Endothelial cell of umbilical vein (primary cell): ENCODE measurements at regions not wholly inside any gene's neighbourhood (a gene's known extent, or its start where the extent isn't known, plus 50 kb on each side); places are given as distances from the start of the nearest gene placed in this dataset.

Source experiments
- BruUV-seq: library from RNA; stranded (reverse); fragments of 400-500 nt; replicated peaks from 2 replicates; lab custom pipeline; 2021; lab: Mats Ljungman, UMichigan
- CTCF ChIA-PET: fragments of 300-600, 350-600 bp; sonication (Branson Sonifier 250); formaldehyde crosslinking; loops from one replicate; lab custom pipeline; 2021; ENCODE audit warnings: antibody characterized with exemption, inconsistent platforms; lab: Charles Lee
- POLR2A ChIA-PET: fragments of 300-600, 350-600 bp; sonication (Branson Sonifier 250); formaldehyde crosslinking; loops from one replicate; lab custom pipeline; 2021; ENCODE audit warnings: antibody characterized with exemption, inconsistent platforms; lab: Charles Lee
- DNase-seq: peaks from one replicate; pipeline ENCODE4 v3.0.0-alpha.2; 2011; ENCODE audit warnings: low read depth, low spot score
- FAIRE-seq: peaks from 2 replicates; lab custom pipeline; 2011; peaks lifted over from hg19 to GRCh38; lab: Jason Lieb, UNC
- H2AFZ ChIP-seq: 2 replicates; pipeline ENCODE4 v1.6.0; 2012; ENCODE audit warnings: low read depth, low read length, control low read depth, inconsistent platforms
- H3K27ac ChIP-seq: 2 replicates; pipeline ENCODE4 v1.5.1; 2011; ENCODE audit warnings: low read depth, mild to moderate bottlenecking, control low read depth, low read length, moderate library complexity; ENCODE audit not compliant: insufficient read depth
- H3K27me3 ChIP-seq, 2 experiments: 2 replicates each; pipeline versions ENCODE4 v1.6.0 to v1.6.1; 2011; ENCODE audit warnings: low read length in 2 of 2, mixed read lengths in 1 of 2; ENCODE audit not compliant: control insufficient read depth in 2 of 2, insufficient read depth in 2 of 2
- H3K36me3 ChIP-seq, 2 experiments: 2 replicates in 1 of 2; 3 replicates in 1 of 2; pipeline ENCODE4 v1.5.1; 2011; ENCODE audit warnings: low read length in 2 of 2, mild to moderate bottlenecking in 1 of 2, moderate library complexity in 1 of 2; ENCODE audit not compliant: control insufficient read depth in 2 of 2, insufficient read depth in 2 of 2; ENCODE audit errors: extremely low read depth in 1 of 2
- H3K4me1 ChIP-seq: 3 replicates; pipeline ENCODE4 v1.5.1; 2011; ENCODE audit warnings: mild to moderate bottlenecking, low read length; ENCODE audit not compliant: control insufficient read depth, insufficient read depth; ENCODE audit errors: extremely low read depth
- H3K4me2 ChIP-seq: 2 replicates; pipeline ENCODE4 v1.6.1; 2011; ENCODE audit warnings: low read length, control low read depth, mixed read lengths; ENCODE audit not compliant: insufficient read depth
- H3K4me3 ChIP-seq, 3 experiments: fragments of 200-600 bp in 1 of 3; sonication (generic), shearing (Covaris generic) in 1 of 3; replicated peaks in 1 of 3; 2 replicates each; pipeline ENCODE4 v1.5.1; 2011 to 2016; ENCODE audit warnings: control low read depth in 3 of 3, low read length in 3 of 3, mild to moderate bottlenecking in 2 of 3, inconsistent platforms in 1 of 3, low read depth in 1 of 3, moderate library complexity in 1 of 3; ENCODE audit not compliant: insufficient read depth in 1 of 3
- H3K79me2 ChIP-seq: 2 replicates; pipeline ENCODE4 v1.6.0; 2012; ENCODE audit warnings: low read length, inconsistent platforms; ENCODE audit not compliant: control insufficient read depth, insufficient read depth
- H3K9ac ChIP-seq: replicated peaks from 2 replicates; pipeline ENCODE3; 2011; ENCODE audit warnings: low read length, control low read depth; ENCODE audit not compliant: insufficient read depth; ENCODE audit errors: extremely low read depth
- H3K9me1 ChIP-seq: replicated peaks from 3 replicates; pipeline ENCODE4 v1.6.0; 2011; ENCODE audit warnings: mild to moderate bottlenecking, low read length; ENCODE audit not compliant: control insufficient read depth, insufficient read depth; ENCODE audit errors: extremely low read depth
- H3K9me3 ChIP-seq: replicated peaks from 2 replicates; pipeline ENCODE4 v1.5.1; 2012; ENCODE audit warnings: low read length, inconsistent platforms; ENCODE audit not compliant: control insufficient read depth, insufficient read depth
- H4K20me1 ChIP-seq: replicated peaks from 2 replicates; pipeline ENCODE3; 2011; ENCODE audit warnings: mild to moderate bottlenecking, low read length; ENCODE audit not compliant: control insufficient read depth, insufficient read depth; ENCODE audit errors: extremely low read depth
- CTCF ChIP-seq, 2 donors: IDR thresholded peaks; 1 replicate in 1 of 2; 2 replicates in 1 of 2; pipeline ENCODE4 v1.5.1; 2011; ENCODE audit warnings: low read length in 2 of 2, mild to moderate bottlenecking in 2 of 2, moderate library complexity in 2 of 2, control low read depth in 1 of 2, inconsistent platforms in 1 of 2, low read depth in 1 of 2; ENCODE audit not compliant: insufficient read depth in 1 of 2; ENCODE audit errors: extremely low read depth in 1 of 2
- EZH2 ChIP-seq: IDR thresholded peaks from 2 replicates; pipeline ENCODE4 v1.6.1; 2012; ENCODE audit warnings: borderline replicate concordance, low read depth, mild to moderate bottlenecking, moderate library complexity, low read length, inconsistent platforms; ENCODE audit not compliant: severe bottlenecking
- FOS ChIP-seq: IDR thresholded peaks from 2 replicates; pipeline ENCODE4 v1.6.1; 2011; ENCODE audit warnings: mild to moderate bottlenecking, low read length, moderate library complexity, borderline replicate concordance; ENCODE audit not compliant: insufficient read depth
- GATA2 ChIP-seq: IDR thresholded peaks from 2 replicates; pipeline ENCODE4 v1.7.0; 2011; ENCODE audit warnings: low read depth, mild to moderate bottlenecking, moderate library complexity, mixed read lengths, low read length; ENCODE audit not compliant: insufficient read length, insufficient read depth
- JUN ChIP-seq: IDR thresholded peaks from 2 replicates; pipeline ENCODE4 v1.6.1; 2011; ENCODE audit warnings: borderline replicate concordance, low read depth; ENCODE audit not compliant: insufficient read length, insufficient read depth
- MAX ChIP-seq: IDR thresholded peaks from 2 replicates; pipeline ENCODE4 v1.6.1; 2011; ENCODE audit not compliant: insufficient read depth, insufficient read length
- MYC ChIP-seq: IDR thresholded peaks from one replicate; pipeline ENCODE4 v1.6.1; 2011; ENCODE audit warnings: mild to moderate bottlenecking, low read depth, low read length
- POLR2A ChIP-seq: IDR thresholded peaks from 2 replicates; pipeline ENCODE4 v1.6.1; 2012; ENCODE audit warnings: low read depth, mild to moderate bottlenecking, control low read depth, low read length
- POLR2AphosphoS5 ChIP-seq: IDR thresholded peaks from 2 replicates; pipeline ENCODE4 v1.6.1; 2012; ENCODE audit warnings: low read depth, mild to moderate bottlenecking, control low read depth, low read length, moderate library complexity; ENCODE audit not compliant: insufficient read depth
- dilution Hi-C: fragments of 300-500 bp; cut with MboI; formaldehyde crosslinking; loops from one replicate; pipeline ENCODE4 v1.15.0; 2019; ENCODE audit warnings: low sequenced_read_pairs; ENCODE audit not compliant: extremely low pct_ligation_motif_present
- intact Hi-C: fragments of 100-400 bp; cut with micrococcal nuclease; formaldehyde crosslinking; loops from one replicate; pipeline ENCODE4 v1.10.0; 2022

GRCh38 chr5:44565902-44566301, 176.7 kb upstream of the FGF10 start:
- dilution Hi-C loops, result no loop called here
- Histone ChIP-seq H3K9me1 (no peaks in the 10 kb centered on the region), H3K4me3 (no peak overlapping the region), H2AFZ (no peak overlapping the region), H3K4me2 (no peak overlapping the region), H3K27ac (no peak overlapping the region), H3K4me1 (no peaks in the 10 kb centered on the region), H3K27me3 (no peaks in the 10 kb centered on the region), H3K36me3 (no peaks in the 10 kb centered on the region), H3K79me2 (no peaks in the 10 kb centered on the region), H3K9ac (no peak overlapping the region), H4K20me1 (no peaks in the 10 kb centered on the region), H3K9me3 (peaks cover 2% of the 10 kb centered on the region)
- TF ChIP-seq EZH2 (no peak), MAX (no peak), CTCF (IDR thresholded peaks at IDR 0.05; ENCODE audit: extremely low read depth in 1 of 2, insufficient read depth in 1 of 2, low read depth in 1 of 2, low read length in 2 of 2) (no peak), JUN (no peak), FOS (no peak)
- FAIRE-seq (no peak), DNase-seq (no peak)
- intact Hi-C loops, result no loop called here
- no TSS peak for BruUV-seq
- CTCF ChIA-PET, result interaction anchor here (0.7 kb wide), 1 partner anchor 37 kb away, joined by 3 read pairs; no protein-coding TSS in a partner anchor
- POLR2A ChIA-PET, result no interaction called here

- FAIRE-seq, result no peak
- TF ChIP-seq EZH2, result no peak
- TF ChIP-seq POLR2AphosphoS5, result no peak
- no peak for TF ChIP-seq GATA2
- no peak for TF ChIP-seq MYC
- no peak for TF ChIP-seq JUN
- TF ChIP-seq MAX, result no peak
- TF ChIP-seq CTCF (IDR thresholded peaks at IDR 0.05; ENCODE audit: extremely low read depth in 1 of 2, insufficient read depth in 1 of 2, low read depth in 1 of 2, low read length in 2 of 2), result no peak
- TF ChIP-seq POLR2A, result no peak
- TF ChIP-seq FOS, result no peak
- CTCF ChIA-PET, result no interaction called here
These were observed 176.1 kb upstream of the FGF10 start for GRCh38 chr5:44565360-44565759.

More at GRCh38 chr5:44565360-44565759, 176.1 kb upstream of the FGF10 start:
- H3K79me2 ChIP-seq, result no peaks in the 10 kb centered on the region
- no peak overlapping the region for H3K9ac ChIP-seq
- peaks cover 2% of the 10 kb centered on the region for H3K9me3 ChIP-seq
- H3K27ac ChIP-seq, result no peak overlapping the region
- POLR2A ChIA-PET, result no interaction called here
- no peak overlapping the region for H3K4me2 ChIP-seq
- H3K36me3 ChIP-seq, result no peaks in the 10 kb centered on the region
- BruUV-seq, result no TSS peak
- intact Hi-C loops (no loop called here), dilution Hi-C loops (no loop called here)
- no peaks in the 10 kb centered on the region for H4K20me1 ChIP-seq
- no peak overlapping the region for H3K4me3 ChIP-seq
- no peaks in the 10 kb centered on the region for H3K27me3 ChIP-seq
- no peak overlapping the region for H2AFZ ChIP-seq
- no peaks in the 10 kb centered on the region for H3K9me1 ChIP-seq
- no peaks in the 10 kb centered on the region for H3K4me1 ChIP-seq
- no peak for DNase-seq
